Right ventricle myocardium superior (tissue), 1 donor: ENCODE measurements at regions not wholly inside any gene's neighbourhood (a gene's known extent, or its start where the extent isn't known, plus 50 kb on each side); places are given as distances from the start of the nearest gene placed in this dataset.

ENCODE experiments used
- ATAC-seq: fragments of 200-7000 bp; cut with Tn5 transposase; one replicate; pipeline ENCODE4 v1.9.1; 2020; ENCODE audit warnings: mild to moderate bottlenecking; ENCODE audit not compliant: poor library complexity
- DNase-seq: peaks from one replicate; pipeline ENCODE4 v3.0.0-alpha.2; 2020
- intact Hi-C: fragments of 100-400 bp; cut with DNase I; formaldehyde crosslinking; loops from one replicate; pipeline ENCODE4 v1.11.2; 2022
- donor health status: DM: no; HTN: yes; CAD: no; lungs with severe emphysema.

GRCh38 chr2:81600088-81600487, 1295.5 kb upstream of the LRRTM1 start:
- no peak for ATAC-seq
- intact Hi-C loops, result no loop called here
- no peak for DNase-seq

GRCh38 chr2:81598453-81598852, 1293.9 kb upstream of the LRRTM1 start:
- no peak for DNase-seq
- intact Hi-C loops, result no loop called here
- no peak for ATAC-seq

GRCh38 chr2:81589406-81589805, 1284.9 kb upstream of the LRRTM1 start:
- ATAC-seq, result no peak
- DNase-seq, result no peak
- intact Hi-C loops, result no loop called here

- intact Hi-C loops, result no loop called here
- no peak for DNase-seq
- no peak for ATAC-seq
Measured at GRCh38 chr2:81583311-81584108, 1279.0 kb upstream of the LRRTM1 start.

- intact Hi-C loops, result no loop called here
- no peak for DNase-seq
- no peak for ATAC-seq
Measured at GRCh38 chr2:81576713-81577112, 1272.2 kb upstream of the LRRTM1 start.

- DNase-seq (no peak), ATAC-seq (no peak)
- intact Hi-C loops, result no loop called here
Measured at GRCh38 chr2:81551040-81551634, 1246.6 kb upstream of the LRRTM1 start.

GRCh38 chr2:81550277-81550676, 1245.7 kb upstream of the LRRTM1 start:
- ATAC-seq (no peak), DNase-seq (no peak)
- intact Hi-C loops, result no loop called here

GRCh38 chr2:81549646-81550045, 1245.1 kb upstream of the LRRTM1 start:
- intact Hi-C loops, result no loop called here
- no peak for ATAC-seq
- no peak for DNase-seq

- ATAC-seq (no peak), DNase-seq (no peak)
- intact Hi-C loops, result no loop called here
Measured at GRCh38 chr2:81545626-81546025, 1241.1 kb upstream of the LRRTM1 start.

GRCh38 chr2:81542119-81542518, 1237.6 kb upstream of the LRRTM1 start:
- intact Hi-C loops, result no loop called here
- DNase-seq, result no peak
- ATAC-seq, result no peak

- intact Hi-C loops, result no loop called here
- no peak for ATAC-seq
- no peak for DNase-seq
Measured at GRCh38 chr2:81529944-81530343, 1225.4 kb upstream of the LRRTM1 start.

GRCh38 chr2:81528852-81529480, 1224.4 kb upstream of the LRRTM1 start:
- DNase-seq (no peak), ATAC-seq (no peak)
- intact Hi-C loops, result no loop called here

- DNase-seq (no peak), ATAC-seq (no peak)
- intact Hi-C loops, result no loop called here
Measured at GRCh38 chr2:81523344-81523743, 1218.8 kb upstream of the LRRTM1 start.

- ATAC-seq (no peak), DNase-seq (no peak)
- intact Hi-C loops, result no loop called here
Measured at GRCh38 chr2:81513328-81513727, 1208.8 kb upstream of the LRRTM1 start.

GRCh38 chr2:81505586-81505985, 1201.0 kb upstream of the LRRTM1 start:
- DNase-seq, result no peak
- ATAC-seq, result no peak
- intact Hi-C loops, result no loop called here

GRCh38 chr2:81495556-81495955, 1191.0 kb upstream of the LRRTM1 start:
- intact Hi-C loops, result no loop called here
- DNase-seq (no peak), ATAC-seq (no peak)

GRCh38 chr2:81483254-81483653, 1178.7 kb upstream of the LRRTM1 start:
- no peak for DNase-seq
- intact Hi-C loops, result no loop called here
- ATAC-seq, result no peak

- ATAC-seq (no peak), DNase-seq (no peak)
- intact Hi-C loops, result no loop called here
Measured at GRCh38 chr2:81481994-81482368, 1177.4 kb upstream of the LRRTM1 start.

- intact Hi-C loops, result no loop called here
- no peak for DNase-seq
- no peak for ATAC-seq
Measured at GRCh38 chr2:81481242-81481993, 1176.9 kb upstream of the LRRTM1 start.

GRCh38 chr2:81467096-81467495, 1162.5 kb upstream of the LRRTM1 start:
- intact Hi-C loops, result no loop called here
- ATAC-seq, result no peak
- no peak for DNase-seq
